Mesothelial cell of epicardium (in vitro differentiated cells): ENCODE measurements at regions not wholly inside any gene's neighbourhood (a gene's known extent, or its start where the extent isn't known, plus 50 kb on each side); places are given as distances from the start of the nearest gene placed in this dataset.

ENCODE experiments used
- DNase-seq, 2 experiments: peaks; one replicate each; pipeline ENCODE4 v3.0.0; 2021; ENCODE audit warnings: low spot score in 2 of 2; ENCODE audit not compliant: unreplicated experiment in 2 of 2
- H3K27ac Mint-ChIP-seq: 2 replicates; pipeline ENCODE4 v1.8.0; 2021; ENCODE audit warnings: mixed read lengths
- H3K27me3 Mint-ChIP-seq: 2 replicates; pipeline ENCODE4 v1.8.0; 2021; ENCODE audit warnings: low read depth, mixed read lengths
- H3K36me3 Mint-ChIP-seq: 2 replicates; pipeline ENCODE4 v1.8.0; 2021; ENCODE audit warnings: mixed read lengths
- H3K4me1 Mint-ChIP-seq: 2 replicates; pipeline ENCODE4 v1.8.0; 2021; ENCODE audit warnings: mixed read lengths
- H3K4me3 Mint-ChIP-seq: 2 replicates; pipeline ENCODE4 v1.8.0; 2021; ENCODE audit warnings: mild to moderate bottlenecking, moderate library complexity, mixed read lengths
- H3K9me3 Mint-ChIP-seq: 2 replicates; pipeline ENCODE4 v1.8.0; 2021; ENCODE audit warnings: mixed read lengths
- CTCF ChIP-seq: fragments of 200-600 bp; sonication (generic); IDR thresholded peaks from one replicate; pipeline ENCODE4 v1.5.0; 2021; ENCODE audit warnings: antibody characterized with exemption; ENCODE audit not compliant: unreplicated experiment

GRCh38 chr16:51439271-51439670 lies 288.2 kb upstream of the SALL1 start:
- Mint-ChIP-seq H3K4me3 (no peak overlapping the region), H3K36me3 (no peaks in the 10 kb centered on the region), H3K9me3 (no peaks in the 10 kb centered on the region), H3K4me1 (no peaks in the 10 kb centered on the region), H3K27me3 (peaks cover 63% of the 10 kb centered on the region), H3K27ac (no peak overlapping the region)
- no peak for DNase-seq
- TF ChIP-seq CTCF: no peak

GRCh38 chr16:51436742-51437141 lies 285.7 kb upstream of the SALL1 start:
- TF ChIP-seq CTCF: no peak

GRCh38 chr16:51434567-51435198 lies 283.6 kb upstream of the SALL1 start:
- H3K27me3 Mint-ChIP-seq: peaks cover 37% of the 10 kb centered on the region

More at GRCh38 chr16:51436742-51437141, 285.7 kb upstream of the SALL1 start:
- Mint-ChIP-seq H3K36me3 (no peaks in the 10 kb centered on the region), H3K9me3 (no peaks in the 10 kb centered on the region), H3K4me1 (no peaks in the 10 kb centered on the region), H3K27me3 (peaks cover 55% of the 10 kb centered on the region), H3K4me3 (no peak overlapping the region), H3K27ac (no peak overlapping the region)
- no peak for DNase-seq

GRCh38 chr16:51433599-51433998 lies 282.5 kb upstream of the SALL1 start:
- no peaks in the 10 kb centered on the region for H3K36me3 Mint-ChIP-seq

More at GRCh38 chr16:51434567-51435198, 283.6 kb upstream of the SALL1 start:
- no peak for TF ChIP-seq CTCF
- Mint-ChIP-seq H3K4me3 (no peak overlapping the region), H3K27ac (no peak overlapping the region), H3K9me3 (no peaks in the 10 kb centered on the region), H3K36me3 (no peaks in the 10 kb centered on the region), H3K4me1 (peaks cover 5% of the 10 kb centered on the region)
- no peak for DNase-seq

GRCh38 chr16:51431517-51432241 lies 280.6 kb upstream of the SALL1 start:
- DNase-seq: no peak
- no peak overlapping the region for H3K27ac Mint-ChIP-seq
- H3K36me3 Mint-ChIP-seq: no peaks in the 10 kb centered on the region
- TF ChIP-seq CTCF: no peak
- no peak overlapping the region for H3K4me3 Mint-ChIP-seq
- peaks cover 5% of the 10 kb centered on the region for H3K4me1 Mint-ChIP-seq
- no peaks in the 10 kb centered on the region for H3K9me3 Mint-ChIP-seq
- peaks cover 28% of the 10 kb centered on the region for H3K27me3 Mint-ChIP-seq

More at GRCh38 chr16:51433599-51433998, 282.5 kb upstream of the SALL1 start:
- DNase-seq: no peak
- Mint-ChIP-seq H3K4me3 (no peak overlapping the region), H3K27me3 (peaks cover 32% of the 10 kb centered on the region), H3K27ac (no peak overlapping the region), H3K9me3 (no peaks in the 10 kb centered on the region), H3K4me1 (peaks cover 5% of the 10 kb centered on the region)
- no peak for TF ChIP-seq CTCF
